ENCODE measurements at regions not wholly inside any gene's neighbourhood (a gene's known extent, or its start where the extent isn't known, plus 50 kb on each side); places are given as distances from the start of the nearest gene placed in this dataset.
"Not testable (repeated sequence)": the region's sequence is repeated elsewhere in the genome, so short reads cannot be mapped to it uniquely, and the experiment has no call there.

GRCh38 chr5:87582149-87582548 lies 169.4 kb upstream of the CCNH start:
- H3K4me3 ChIP-seq (ENCODE audit: low read depth in 1 of 3, low read length in 3 of 3), result no peak overlapping the region
- no peaks in the 10 kb centered on the region for H3K36me3 ChIP-seq (ENCODE audit: control insufficient read depth in 3 of 3, insufficient read depth in 2 of 3, low read depth in 1 of 3, low read length in 3 of 3)
- DNase-seq (no peak), FAIRE-seq (no peak)
- H3K27ac ChIP-seq (ENCODE audit: low read depth in 1 of 3, low read length in 2 of 3), result no peak overlapping the region
- H3K4me1 ChIP-seq (ENCODE audit: control insufficient read depth in 3 of 3, insufficient read depth in 2 of 3, low read depth in 1 of 3, low read length in 2 of 3), result no peaks in the 10 kb centered on the region
- no peaks in the 10 kb centered on the region for H3K9me3 ChIP-seq (ENCODE audit: control insufficient read depth in 2 of 2, insufficient read depth in 1 of 2, low read depth in 1 of 2, low read length in 1 of 2)
- WGBS, 3 donors, result 78 to 83% (median 78%) methylated on average over 4 of the region's 4 CpGs
- no peaks in the 10 kb centered on the region for H3K27me3 ChIP-seq (ENCODE audit: control insufficient read depth in 3 of 3, insufficient read depth in 3 of 3, low read length in 3 of 3)

- no peak for FAIRE-seq
- no peak for DNase-seq
- Histone ChIP-seq H3K27ac (ENCODE audit: low read depth in 1 of 3, low read length in 2 of 3) (no peak overlapping the region), H3K4me1 (ENCODE audit: control insufficient read depth in 3 of 3, insufficient read depth in 2 of 3, low read depth in 1 of 3, low read length in 2 of 3) (no peaks in the 10 kb centered on the region), H3K27me3 (ENCODE audit: control insufficient read depth in 3 of 3, insufficient read depth in 3 of 3, low read length in 3 of 3) (no peaks in the 10 kb centered on the region), H3K36me3 (ENCODE audit: control insufficient read depth in 3 of 3, insufficient read depth in 2 of 3, low read depth in 1 of 3, low read length in 3 of 3) (no peaks in the 10 kb centered on the region), H3K9me3 (ENCODE audit: control insufficient read depth in 2 of 2, insufficient read depth in 1 of 2, low read depth in 1 of 2, low read length in 1 of 2) (no peaks in the 10 kb centered on the region), H3K4me3 (ENCODE audit: low read depth in 1 of 3, low read length in 3 of 3) (no peak overlapping the region)
- 72 to 83% (median 75%) methylated on average over 1 of the region's 1 CpG for WGBS, 3 donors
Measured at GRCh38 chr5:87581661-87582060, 168.9 kb upstream of the CCNH start.

- Histone ChIP-seq H3K36me3 (ENCODE audit: control insufficient read depth in 3 of 3, insufficient read depth in 2 of 3, low read depth in 1 of 3, low read length in 3 of 3) (no peaks in the 10 kb centered on the region), H3K4me1 (ENCODE audit: control insufficient read depth in 3 of 3, insufficient read depth in 2 of 3, low read depth in 1 of 3, low read length in 2 of 3) (no peaks in the 10 kb centered on the region), H3K27ac (ENCODE audit: low read depth in 1 of 3, low read length in 2 of 3) (no peak overlapping the region), H3K4me3 (ENCODE audit: low read depth in 1 of 3, low read length in 3 of 3) (no peak overlapping the region), H3K9me3 (ENCODE audit: control insufficient read depth in 2 of 2, insufficient read depth in 1 of 2, low read depth in 1 of 2, low read length in 1 of 2) (no peaks in the 10 kb centered on the region), H3K27me3 (ENCODE audit: control insufficient read depth in 3 of 3, insufficient read depth in 3 of 3, low read length in 3 of 3) (no peaks in the 10 kb centered on the region)
- no peak for FAIRE-seq
- no peak for DNase-seq
Measured at GRCh38 chr5:87579678-87580077, 166.9 kb upstream of the CCNH start.

GRCh38 chr5:87576867-87577266 lies 164.1 kb upstream of the CCNH start:
- H3K9me3 ChIP-seq (ENCODE audit: control insufficient read depth in 2 of 2, insufficient read depth in 1 of 2, low read depth in 1 of 2, low read length in 1 of 2), result no peaks in the 10 kb centered on the region
- H3K27me3 ChIP-seq (ENCODE audit: control insufficient read depth in 3 of 3, insufficient read depth in 3 of 3, low read length in 3 of 3), result no peaks in the 10 kb centered on the region
- no peaks in the 10 kb centered on the region for H3K36me3 ChIP-seq (ENCODE audit: control insufficient read depth in 3 of 3, insufficient read depth in 2 of 3, low read depth in 1 of 3, low read length in 3 of 3)
- no peak for FAIRE-seq
- 78 to 90% (median 90%) methylated on average over 3 of the region's 3 CpGs for WGBS, 3 donors
- DNase-seq, result no peak
- H3K4me1 ChIP-seq (ENCODE audit: control insufficient read depth in 3 of 3, insufficient read depth in 2 of 3, low read depth in 1 of 3, low read length in 2 of 3), result no peaks in the 10 kb centered on the region
- H3K4me3 ChIP-seq (ENCODE audit: low read depth in 1 of 3, low read length in 3 of 3), result no peak overlapping the region
- H3K27ac ChIP-seq (ENCODE audit: low read depth in 1 of 3, low read length in 2 of 3), result no peak overlapping the region

- not testable (repeated sequence) for H3K27ac ChIP-seq (ENCODE audit: low read depth in 1 of 3, low read length in 2 of 3); H3K9me3 ChIP-seq (ENCODE audit: control insufficient read depth in 2 of 2, insufficient read depth in 1 of 2, low read depth in 1 of 2, low read length in 1 of 2); H3K36me3 ChIP-seq (ENCODE audit: control insufficient read depth in 3 of 3, insufficient read depth in 2 of 3, low read depth in 1 of 3, low read length in 3 of 3); FAIRE-seq; H3K4me3 ChIP-seq (ENCODE audit: low read depth in 1 of 3, low read length in 3 of 3); H3K27me3 ChIP-seq (ENCODE audit: control insufficient read depth in 3 of 3, insufficient read depth in 3 of 3, low read length in 3 of 3); DNase-seq; H3K4me1 ChIP-seq (ENCODE audit: control insufficient read depth in 3 of 3, insufficient read depth in 2 of 3, low read depth in 1 of 3, low read length in 2 of 3)
- WGBS, 3 donors, result 22 to 59% (median 32%) methylated on average over 4 of the region's 4 CpGs
Measured at GRCh38 chr5:87576306-87576705, 163.6 kb upstream of the CCNH start.

- no peaks in the 10 kb centered on the region for H3K4me1 ChIP-seq (ENCODE audit: control insufficient read depth in 3 of 3, insufficient read depth in 2 of 3, low read depth in 1 of 3, low read length in 2 of 3)
- DNase-seq (no peak), FAIRE-seq (no peak)
- no peaks in the 10 kb centered on the region for H3K27me3 ChIP-seq (ENCODE audit: control insufficient read depth in 3 of 3, insufficient read depth in 3 of 3, low read length in 3 of 3)
- no peaks in the 10 kb centered on the region for H3K9me3 ChIP-seq (ENCODE audit: control insufficient read depth in 2 of 2, insufficient read depth in 1 of 2, low read depth in 1 of 2, low read length in 1 of 2)
- WGBS, 3 donors, result 81 to 91% (median 87%) methylated on average over 1 of the region's 1 CpG
- H3K27ac ChIP-seq (ENCODE audit: low read depth in 1 of 3, low read length in 2 of 3), result no peak overlapping the region
- no peak overlapping the region for H3K4me3 ChIP-seq (ENCODE audit: low read depth in 1 of 3, low read length in 3 of 3)
- H3K36me3 ChIP-seq (ENCODE audit: control insufficient read depth in 3 of 3, insufficient read depth in 2 of 3, low read depth in 1 of 3, low read length in 3 of 3), result no peaks in the 10 kb centered on the region
Measured at GRCh38 chr5:87574106-87574505, 161.4 kb upstream of the CCNH start.

- WGBS, 3 donors, result 93 to 96% (median 94%) methylated on average over 8 of the region's 8 CpGs
- Histone ChIP-seq H3K9me3 (ENCODE audit: control insufficient read depth in 2 of 2, insufficient read depth in 1 of 2, low read depth in 1 of 2, low read length in 1 of 2) (no peaks in the 10 kb centered on the region), H3K27ac (ENCODE audit: low read depth in 1 of 3, low read length in 2 of 3) (no peak overlapping the region), H3K4me1 (ENCODE audit: control insufficient read depth in 3 of 3, insufficient read depth in 2 of 3, low read depth in 1 of 3, low read length in 2 of 3) (no peaks in the 10 kb centered on the region), H3K36me3 (ENCODE audit: control insufficient read depth in 3 of 3, insufficient read depth in 2 of 3, low read depth in 1 of 3, low read length in 3 of 3) (no peaks in the 10 kb centered on the region), H3K4me3 (ENCODE audit: low read depth in 1 of 3, low read length in 3 of 3) (no peak overlapping the region), H3K27me3 (ENCODE audit: control insufficient read depth in 3 of 3, insufficient read depth in 3 of 3, low read length in 3 of 3) (no peaks in the 10 kb centered on the region)
- FAIRE-seq, result no peak
- DNase-seq, result no peak
Measured at GRCh38 chr5:87572611-87573010, 159.9 kb upstream of the CCNH start.

- H3K9me3 ChIP-seq (ENCODE audit: control insufficient read depth in 2 of 2, insufficient read depth in 1 of 2, low read depth in 1 of 2, low read length in 1 of 2), result no peaks in the 10 kb centered on the region
- 68 to 71% (median 70%) methylated on average over 2 of the region's 2 CpGs for WGBS, 3 donors
- H3K27me3 ChIP-seq (ENCODE audit: control insufficient read depth in 3 of 3, insufficient read depth in 3 of 3, low read length in 3 of 3), result no peaks in the 10 kb centered on the region
- no peak overlapping the region for H3K4me3 ChIP-seq (ENCODE audit: low read depth in 1 of 3, low read length in 3 of 3)
- DNase-seq (no peak), FAIRE-seq (no peak)
- H3K36me3 ChIP-seq (ENCODE audit: control insufficient read depth in 3 of 3, insufficient read depth in 2 of 3, low read depth in 1 of 3, low read length in 3 of 3), result no peaks in the 10 kb centered on the region
- no peak overlapping the region for H3K27ac ChIP-seq (ENCODE audit: low read depth in 1 of 3, low read length in 2 of 3)
- H3K4me1 ChIP-seq (ENCODE audit: control insufficient read depth in 3 of 3, insufficient read depth in 2 of 3, low read depth in 1 of 3, low read length in 2 of 3), result no peaks in the 10 kb centered on the region
Measured at GRCh38 chr5:87572090-87572489, 159.4 kb upstream of the CCNH start.

- H3K4me1 ChIP-seq (ENCODE audit: control insufficient read depth in 3 of 3, insufficient read depth in 2 of 3, low read depth in 1 of 3, low read length in 2 of 3), result no peaks in the 10 kb centered on the region
- H3K36me3 ChIP-seq (ENCODE audit: control insufficient read depth in 3 of 3, insufficient read depth in 2 of 3, low read depth in 1 of 3, low read length in 3 of 3), result no peaks in the 10 kb centered on the region
- H3K4me3 ChIP-seq (ENCODE audit: low read depth in 1 of 3, low read length in 3 of 3), result no peak overlapping the region
- FAIRE-seq (no peak), DNase-seq (no peak)
- WGBS, 3 donors, result 57 to 73% (median 61%) methylated on average over 1 of the region's 1 CpG
- H3K27ac ChIP-seq (ENCODE audit: low read depth in 1 of 3, low read length in 2 of 3), result no peak overlapping the region
- no peaks in the 10 kb centered on the region for H3K9me3 ChIP-seq (ENCODE audit: control insufficient read depth in 2 of 2, insufficient read depth in 1 of 2, low read depth in 1 of 2, low read length in 1 of 2)
- H3K27me3 ChIP-seq (ENCODE audit: control insufficient read depth in 3 of 3, insufficient read depth in 3 of 3, low read length in 3 of 3), result no peaks in the 10 kb centered on the region
Measured at GRCh38 chr5:87570366-87570765, 157.6 kb upstream of the CCNH start.
